Endothelial cell of umbilical vein (primary cell): ENCODE measurements at regions not wholly inside any gene's neighbourhood (a gene's known extent, or its start where the extent isn't known, plus 50 kb on each side); places are given as distances from the start of the nearest gene placed in this dataset.
A peak's percentile ranks its signal among the peaks of the same experiment; 100 is the strongest.
"Not testable (repeated sequence)": the region's sequence is repeated elsewhere in the genome, so short reads cannot be mapped to it uniquely, and the experiment has no call there.

Experiments
- BruUV-seq: library from RNA; stranded (reverse); fragments of 400-500 nt; replicated peaks from 2 replicates; lab custom pipeline; 2021; lab: Mats Ljungman, UMichigan
- CTCF ChIA-PET: fragments of 300-600, 350-600 bp; sonication (Branson Sonifier 250); formaldehyde crosslinking; loops from one replicate; lab custom pipeline; 2021; ENCODE audit warnings: antibody characterized with exemption, inconsistent platforms; lab: Charles Lee
- POLR2A ChIA-PET: fragments of 300-600, 350-600 bp; sonication (Branson Sonifier 250); formaldehyde crosslinking; loops from one replicate; lab custom pipeline; 2021; ENCODE audit warnings: antibody characterized with exemption, inconsistent platforms; lab: Charles Lee
- DNase-seq: peaks from one replicate; pipeline ENCODE4 v3.0.0-alpha.2; 2011; ENCODE audit warnings: low read depth, low spot score
- FAIRE-seq: peaks from 2 replicates; lab custom pipeline; 2011; peaks lifted over from hg19 to GRCh38; lab: Jason Lieb, UNC
- H2AFZ ChIP-seq: 2 replicates; pipeline ENCODE4 v1.6.0; 2012; ENCODE audit warnings: low read depth, low read length, control low read depth, inconsistent platforms
- H3K27ac ChIP-seq: 2 replicates; pipeline ENCODE4 v1.5.1; 2011; ENCODE audit warnings: low read depth, mild to moderate bottlenecking, control low read depth, low read length, moderate library complexity; ENCODE audit not compliant: insufficient read depth
- H3K27me3 ChIP-seq, 2 experiments: 2 replicates each; pipeline versions ENCODE4 v1.6.0 to v1.6.1; 2011; ENCODE audit warnings: low read length in 2 of 2, mixed read lengths in 1 of 2; ENCODE audit not compliant: control insufficient read depth in 2 of 2, insufficient read depth in 2 of 2
- H3K36me3 ChIP-seq, 2 experiments: 2 replicates in 1 of 2; 3 replicates in 1 of 2; pipeline ENCODE4 v1.5.1; 2011; ENCODE audit warnings: low read length in 2 of 2, mild to moderate bottlenecking in 1 of 2, moderate library complexity in 1 of 2; ENCODE audit not compliant: control insufficient read depth in 2 of 2, insufficient read depth in 2 of 2; ENCODE audit errors: extremely low read depth in 1 of 2
- H3K4me1 ChIP-seq: 3 replicates; pipeline ENCODE4 v1.5.1; 2011; ENCODE audit warnings: mild to moderate bottlenecking, low read length; ENCODE audit not compliant: control insufficient read depth, insufficient read depth; ENCODE audit errors: extremely low read depth
- H3K4me2 ChIP-seq: 2 replicates; pipeline ENCODE4 v1.6.1; 2011; ENCODE audit warnings: low read length, control low read depth, mixed read lengths; ENCODE audit not compliant: insufficient read depth
- H3K4me3 ChIP-seq, 3 experiments: fragments of 200-600 bp in 1 of 3; sonication (generic), shearing (Covaris generic) in 1 of 3; replicated peaks in 1 of 3; 2 replicates each; pipeline ENCODE4 v1.5.1; 2011 to 2016; ENCODE audit warnings: control low read depth in 3 of 3, low read length in 3 of 3, mild to moderate bottlenecking in 2 of 3, inconsistent platforms in 1 of 3, low read depth in 1 of 3, moderate library complexity in 1 of 3; ENCODE audit not compliant: insufficient read depth in 1 of 3
- H3K79me2 ChIP-seq: 2 replicates; pipeline ENCODE4 v1.6.0; 2012; ENCODE audit warnings: low read length, inconsistent platforms; ENCODE audit not compliant: control insufficient read depth, insufficient read depth
- H3K9ac ChIP-seq: replicated peaks from 2 replicates; pipeline ENCODE3; 2011; ENCODE audit warnings: low read length, control low read depth; ENCODE audit not compliant: insufficient read depth; ENCODE audit errors: extremely low read depth
- H3K9me1 ChIP-seq: replicated peaks from 3 replicates; pipeline ENCODE4 v1.6.0; 2011; ENCODE audit warnings: mild to moderate bottlenecking, low read length; ENCODE audit not compliant: control insufficient read depth, insufficient read depth; ENCODE audit errors: extremely low read depth
- H3K9me3 ChIP-seq: replicated peaks from 2 replicates; pipeline ENCODE4 v1.5.1; 2012; ENCODE audit warnings: low read length, inconsistent platforms; ENCODE audit not compliant: control insufficient read depth, insufficient read depth
- H4K20me1 ChIP-seq: replicated peaks from 2 replicates; pipeline ENCODE3; 2011; ENCODE audit warnings: mild to moderate bottlenecking, low read length; ENCODE audit not compliant: control insufficient read depth, insufficient read depth; ENCODE audit errors: extremely low read depth
- EZH2 ChIP-seq: IDR thresholded peaks from 2 replicates; pipeline ENCODE4 v1.6.1; 2012; ENCODE audit warnings: borderline replicate concordance, low read depth, mild to moderate bottlenecking, moderate library complexity, low read length, inconsistent platforms; ENCODE audit not compliant: severe bottlenecking
- FOS ChIP-seq: IDR thresholded peaks from 2 replicates; pipeline ENCODE4 v1.6.1; 2011; ENCODE audit warnings: mild to moderate bottlenecking, low read length, moderate library complexity, borderline replicate concordance; ENCODE audit not compliant: insufficient read depth
- JUN ChIP-seq: IDR thresholded peaks from 2 replicates; pipeline ENCODE4 v1.6.1; 2011; ENCODE audit warnings: borderline replicate concordance, low read depth; ENCODE audit not compliant: insufficient read length, insufficient read depth
- MYC ChIP-seq: IDR thresholded peaks from one replicate; pipeline ENCODE4 v1.6.1; 2011; ENCODE audit warnings: mild to moderate bottlenecking, low read depth, low read length
- POLR2A ChIP-seq: IDR thresholded peaks from 2 replicates; pipeline ENCODE4 v1.6.1; 2012; ENCODE audit warnings: low read depth, mild to moderate bottlenecking, control low read depth, low read length
- POLR2AphosphoS5 ChIP-seq: IDR thresholded peaks from 2 replicates; pipeline ENCODE4 v1.6.1; 2012; ENCODE audit warnings: low read depth, mild to moderate bottlenecking, control low read depth, low read length, moderate library complexity; ENCODE audit not compliant: insufficient read depth
- dilution Hi-C: fragments of 300-500 bp; cut with MboI; formaldehyde crosslinking; loops from one replicate; pipeline ENCODE4 v1.15.0; 2019; ENCODE audit warnings: low sequenced_read_pairs; ENCODE audit not compliant: extremely low pct_ligation_motif_present
- intact Hi-C: fragments of 100-400 bp; cut with micrococcal nuclease; formaldehyde crosslinking; loops from one replicate; pipeline ENCODE4 v1.10.0; 2022
- TF ChIP-seq, protein P1 (sequence below), 2 donors: IDR thresholded peaks; 1 replicate in 1 of 2; 2 replicates in 1 of 2; pipeline ENCODE4 v1.5.1; 2011; ENCODE audit warnings: low read length in 2 of 2, mild to moderate bottlenecking in 2 of 2, moderate library complexity in 2 of 2, control low read depth in 1 of 2, inconsistent platforms in 1 of 2, low read depth in 1 of 2; ENCODE audit not compliant: insufficient read depth in 1 of 2; ENCODE audit errors: extremely low read depth in 1 of 2

- Histone ChIP-seq H3K9me3 (no peaks in the 10 kb centered on the region), H3K4me1 (no peaks in the 10 kb centered on the region), H3K4me3 (no peak overlapping the region), H3K4me2 (no peak overlapping the region), H3K79me2 (no peaks in the 10 kb centered on the region), H4K20me1 (no peaks in the 10 kb centered on the region), H3K9me1 (no peaks in the 10 kb centered on the region), H3K27me3 (no peaks in the 10 kb centered on the region), H3K36me3 (no peaks in the 10 kb centered on the region), H3K9ac (no peak overlapping the region), H2AFZ (no peak overlapping the region), H3K27ac (no peak overlapping the region)
- no peak for TF ChIP-seq EZH2
- TF ChIP-seq MYC: no peak
- TF ChIP-seq POLR2AphosphoS5: no peak
- TF ChIP-seq POLR2A: no peak
- TF ChIP-seq JUN: no peak
- BruUV-seq: no TSS peak
- POLR2A ChIA-PET: no interaction called here
- FAIRE-seq: no peak
- CTCF ChIA-PET: interaction anchor here (0.7 to 1.1 kb wide), 2 partner anchors 10 to 25 kb away, joined by 3 to 4 read pairs; no protein-coding TSS in a partner anchor
- DNase-seq: no peak
- intact Hi-C loops (no loop called here), dilution Hi-C loops (no loop called here)
Observed at GRCh38 chr12:89269174-89269573, 83.1 kb downstream of the DUSP6 start.

DNA sequence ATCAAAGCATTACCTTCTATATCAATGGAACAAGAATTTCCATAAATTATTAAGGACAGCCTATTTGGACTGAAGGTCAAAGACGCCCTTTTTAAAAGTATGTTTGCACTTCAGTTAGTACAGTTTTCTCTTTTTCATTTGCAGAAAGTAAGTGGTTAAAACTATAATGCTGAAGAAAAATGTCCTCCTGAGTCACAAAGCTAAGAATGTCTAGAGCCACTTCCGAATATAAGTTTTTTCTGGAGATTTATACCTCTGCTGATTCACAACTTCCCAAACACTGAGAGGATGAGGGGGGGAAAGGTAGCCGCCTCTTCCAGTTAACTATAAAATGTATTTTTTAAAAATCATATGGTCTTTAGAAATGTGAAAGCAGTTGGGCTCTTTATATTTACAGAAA is 84.9 kb downstream of the DUSP6 start:
- Histone ChIP-seq H3K79me2 (no peaks in the 10 kb centered on the region), H3K27ac (no peak overlapping the region), H3K9me1 (no peaks in the 10 kb centered on the region), H2AFZ (no peak overlapping the region), H3K27me3 (no peaks in the 10 kb centered on the region), H3K4me2 (peak overlapping the region; percentile 11), H4K20me1 (no peaks in the 10 kb centered on the region), H3K4me1 (no peaks in the 10 kb centered on the region), H3K9me3 (no peaks in the 10 kb centered on the region), H3K4me3 (no peak overlapping the region), H3K36me3 (no peaks in the 10 kb centered on the region), H3K9ac (no peak overlapping the region)
- dilution Hi-C loops: no loop called here
- TF ChIP-seq FOS (no peak), POLR2AphosphoS5 (no peak), JUN (no peak), POLR2A (no peak)
- TF ChIP-seq, protein P1, sequence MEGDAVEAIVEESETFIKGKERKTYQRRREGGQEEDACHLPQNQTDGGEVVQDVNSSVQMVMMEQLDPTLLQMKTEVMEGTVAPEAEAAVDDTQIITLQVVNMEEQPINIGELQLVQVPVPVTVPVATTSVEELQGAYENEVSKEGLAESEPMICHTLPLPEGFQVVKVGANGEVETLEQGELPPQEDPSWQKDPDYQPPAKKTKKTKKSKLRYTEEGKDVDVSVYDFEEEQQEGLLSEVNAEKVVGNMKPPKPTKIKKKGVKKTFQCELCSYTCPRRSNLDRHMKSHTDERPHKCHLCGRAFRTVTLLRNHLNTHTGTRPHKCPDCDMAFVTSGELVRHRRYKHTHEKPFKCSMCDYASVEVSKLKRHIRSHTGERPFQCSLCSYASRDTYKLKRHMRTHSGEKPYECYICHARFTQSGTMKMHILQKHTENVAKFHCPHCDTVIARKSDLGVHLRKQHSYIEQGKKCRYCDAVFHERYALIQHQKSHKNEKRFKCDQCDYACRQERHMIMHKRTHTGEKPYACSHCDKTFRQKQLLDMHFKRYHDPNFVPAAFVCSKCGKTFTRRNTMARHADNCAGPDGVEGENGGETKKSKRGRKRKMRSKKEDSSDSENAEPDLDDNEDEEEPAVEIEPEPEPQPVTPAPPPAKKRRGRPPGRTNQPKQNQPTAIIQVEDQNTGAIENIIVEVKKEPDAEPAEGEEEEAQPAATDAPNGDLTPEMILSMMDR (IDR thresholded peaks at IDR 0.05; ENCODE audit: extremely low read depth in 1 of 2, insufficient read depth in 1 of 2, low read depth in 1 of 2, low read length in 2 of 2): no peak
- CTCF ChIA-PET: no interaction called here
- FAIRE-seq: no peak
- POLR2A ChIA-PET: no interaction called here
- no TSS peak for BruUV-seq
- DNase-seq: no peak
- intact Hi-C loops: no loop called here

DNA sequence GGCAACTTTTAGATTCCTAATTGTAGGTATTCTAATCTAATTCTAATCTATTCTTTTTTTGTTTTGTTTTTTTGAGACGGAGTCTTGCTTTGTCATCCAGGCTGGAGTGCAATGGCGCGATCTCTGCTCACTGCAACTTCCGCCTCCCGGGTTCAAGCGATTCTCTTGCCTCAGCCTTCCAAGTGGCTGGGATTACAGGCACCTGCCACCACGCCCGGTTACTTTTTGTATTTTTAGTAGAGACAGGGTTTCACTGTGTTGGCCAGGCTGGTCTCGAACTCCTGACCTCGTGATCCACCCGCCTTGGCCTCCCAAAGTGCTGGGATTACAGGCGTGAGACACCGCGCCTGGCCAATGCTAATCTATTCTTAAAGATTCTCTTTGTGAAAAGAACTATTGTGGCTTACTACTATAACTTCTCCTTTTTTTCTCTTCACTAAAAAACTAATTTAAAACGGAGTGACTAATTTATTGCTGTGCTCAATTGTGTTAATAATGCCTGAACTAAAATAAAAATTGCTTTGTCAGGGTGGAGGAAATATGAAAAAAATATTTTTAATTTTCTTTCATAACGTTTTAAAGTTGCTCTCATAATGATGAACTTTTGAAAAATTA is 85.6 kb downstream of the DUSP6 start:
- H3K27ac ChIP-seq, H3K27me3 ChIP-seq, H4K20me1 ChIP-seq, dilution Hi-C loops, intact Hi-C loops, H2AFZ ChIP-seq, H3K9ac ChIP-seq, FAIRE-seq, H3K9me1 ChIP-seq, CTCF ChIA-PET, POLR2A ChIA-PET, H3K36me3 ChIP-seq, H3K79me2 ChIP-seq, DNase-seq, H3K4me2 ChIP-seq, BruUV-seq, H3K9me3 ChIP-seq, H3K4me3 ChIP-seq, H3K4me1 ChIP-seq: not testable (repeated sequence)
